ENCODE measurements at regions not wholly inside any gene's neighbourhood (a gene's known extent, or its start where the extent isn't known, plus 50 kb on each side); places are given as distances from the start of the nearest gene placed in this dataset.

DNA sequence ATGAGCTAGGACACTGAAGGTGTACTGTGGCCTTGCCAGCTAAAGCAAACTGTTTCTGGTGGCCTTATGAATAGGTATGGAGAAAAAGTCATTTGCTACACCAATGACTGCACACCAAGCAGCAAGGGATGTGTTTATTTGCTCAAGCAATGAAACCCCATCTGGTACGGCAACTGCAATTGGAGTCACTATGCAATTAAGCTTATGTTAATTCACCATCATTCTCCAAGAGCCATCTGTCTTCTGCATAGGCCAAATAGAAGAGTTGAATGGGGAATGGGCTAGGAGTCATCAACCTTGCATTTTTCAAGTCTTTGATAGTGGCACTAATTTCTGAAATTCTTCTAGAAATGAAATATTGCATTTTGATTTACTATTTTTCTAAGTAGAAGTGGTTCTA lies 372.0 kb downstream of the KCNJ3 start:
- ChIA-PET POLR2A (no interaction called here), CTCF (no interaction called here)

GRCh38 chr2:155062922-155063258 lies 364.4 kb downstream of the KCNJ3 start:
- Histone ChIP-seq H3K9me3 (ENCODE audit: control insufficient read depth, insufficient read depth, low read depth, low read length) (no peaks in the 10 kb centered on the region), H3K4me3 (ENCODE audit: low read depth, low read length) (no peak overlapping the region), H3K4me1 (ENCODE audit: control insufficient read depth, insufficient read depth, low read length) (no peaks in the 10 kb centered on the region), H3K27ac (ENCODE audit: extremely low read depth, low read depth, low read length) (no peak overlapping the region), H3K36me3 (ENCODE audit: control insufficient read depth in 2 of 2, insufficient read depth in 1 of 2, low read length in 2 of 2) (no peaks in the 10 kb centered on the region)
- ChIA-PET CTCF (no interaction called here), POLR2A (no interaction called here)
- TF ChIP-seq SETDB1 (IDR thresholded peaks at IDR 0.05; ENCODE audit: insufficient read length, low read length) (no peak), KLF8 (tag by site-specific recombination; IDR thresholded peaks at IDR 0.05) (no peak), ZNF768 (tag by site-specific recombination; IDR thresholded peaks at IDR 0.05) (no peak), ZNF48 (tag by site-specific recombination; IDR thresholded peaks at IDR 0.05) (no peak), ZNF132 (tag by site-specific recombination; IDR thresholded peaks at IDR 0.05; ENCODE audit: borderline replicate concordance) (no peak), ZNF335 (tag by site-specific recombination; conservative IDR thresholded peaks at IDR 0.05) (no peak), ZNF529 (tag by site-specific recombination; IDR thresholded peaks at IDR 0.05; ENCODE audit: insufficient replicate concordance) (no peak), ZSCAN16 (tag by site-specific recombination; IDR thresholded peaks at IDR 0.05) (no peak), ELK4 (IDR thresholded peaks at IDR 0.05; ENCODE audit: borderline replicate concordance, low read depth, low read length) (no peak), ZNF2 (tag by site-specific recombination; IDR thresholded peaks at IDR 0.05) (no peak)

More for the DNA sequence above, 372.0 kb downstream of the KCNJ3 start:
- no peak overlapping the region for H3K27ac ChIP-seq (ENCODE audit: extremely low read depth, low read depth, low read length)
- TF ChIP-seq ZNF292 (tag by site-specific recombination; IDR thresholded peaks at IDR 0.05; ENCODE audit: borderline replicate concordance, low read depth) = no peak
- TF ChIP-seq ZSCAN23 (tag by site-specific recombination; IDR thresholded peaks at IDR 0.05) = no peak
- TF ChIP-seq ZNF501 (tag by site-specific recombination; IDR thresholded peaks at IDR 0.05) = no peak
- no peak for TF ChIP-seq ZNF398 (tag by site-specific recombination; IDR thresholded peaks at IDR 0.05)
- no peak for TF ChIP-seq ZNF121 (tag by site-specific recombination; IDR thresholded peaks at IDR 0.05)
- TF ChIP-seq ZNF629 (tag by site-specific recombination; IDR thresholded peaks at IDR 0.05) = no peak
- TF ChIP-seq ZNF776 (tag by site-specific recombination; IDR thresholded peaks at IDR 0.05; ENCODE audit: borderline replicate concordance) = no peak
- TF ChIP-seq SCRT2 (tag by site-specific recombination; IDR thresholded peaks at IDR 0.05) = no peak
- TF ChIP-seq ZNF561 (tag by site-specific recombination; IDR thresholded peaks at IDR 0.05; ENCODE audit: borderline replicate concordance) = no peak
- no peak for TF ChIP-seq ZNF707 (tag by site-specific recombination; IDR thresholded peaks at IDR 0.05)
- TF ChIP-seq ZNF10 (tag by site-specific recombination; IDR thresholded peaks at IDR 0.05) = no peak
- no peak for TF ChIP-seq GLIS2 (tag by site-specific recombination; IDR thresholded peaks at IDR 0.05)
- TF ChIP-seq, protein P1, sequence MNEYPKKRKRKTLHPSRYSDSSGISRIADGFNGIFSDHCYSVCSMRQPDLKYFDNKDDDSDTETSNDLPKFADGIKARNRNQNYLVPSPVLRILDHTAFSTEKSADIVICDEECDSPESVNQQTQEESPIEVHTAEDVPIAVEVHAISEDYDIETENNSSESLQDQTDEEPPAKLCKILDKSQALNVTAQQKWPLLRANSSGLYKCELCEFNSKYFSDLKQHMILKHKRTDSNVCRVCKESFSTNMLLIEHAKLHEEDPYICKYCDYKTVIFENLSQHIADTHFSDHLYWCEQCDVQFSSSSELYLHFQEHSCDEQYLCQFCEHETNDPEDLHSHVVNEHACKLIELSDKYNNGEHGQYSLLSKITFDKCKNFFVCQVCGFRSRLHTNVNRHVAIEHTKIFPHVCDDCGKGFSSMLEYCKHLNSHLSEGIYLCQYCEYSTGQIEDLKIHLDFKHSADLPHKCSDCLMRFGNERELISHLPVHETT (tag by site-specific recombination; IDR thresholded peaks at IDR 0.05) = no peak
- TF ChIP-seq HOXD13 (CRISPR knock-in tag; IDR thresholded peaks at IDR 0.05; ENCODE audit: borderline replicate concordance) = no peak
- no peak for TF ChIP-seq ZNF785 (tag by site-specific recombination; IDR thresholded peaks at IDR 0.05)
- TF ChIP-seq, protein P2, sequence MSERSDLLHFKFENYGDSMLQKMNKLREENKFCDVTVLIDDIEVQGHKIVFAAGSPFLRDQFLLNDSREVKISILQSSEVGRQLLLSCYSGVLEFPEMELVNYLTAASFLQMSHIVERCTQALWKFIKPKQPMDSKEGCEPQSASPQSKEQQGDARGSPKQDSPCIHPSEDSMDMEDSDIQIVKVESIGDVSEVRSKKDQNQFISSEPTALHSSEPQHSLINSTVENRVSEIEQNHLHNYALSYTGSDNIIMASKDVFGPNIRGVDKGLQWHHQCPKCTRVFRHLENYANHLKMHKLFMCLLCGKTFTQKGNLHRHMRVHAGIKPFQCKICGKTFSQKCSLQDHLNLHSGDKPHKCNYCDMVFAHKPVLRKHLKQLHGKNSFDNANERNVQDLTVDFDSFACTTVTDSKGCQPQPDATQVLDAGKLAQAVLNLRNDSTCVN (tag by site-specific recombination; optimal IDR thresholded peaks at IDR 0.05) = no peak
- no peak for TF ChIP-seq ZNF529 (tag by site-specific recombination; IDR thresholded peaks at IDR 0.05; ENCODE audit: insufficient replicate concordance)
- TF ChIP-seq GFI1B (tag by site-specific recombination; IDR thresholded peaks at IDR 0.05) = no peak
- TF ChIP-seq ZNF366 (tag by site-specific recombination; conservative IDR thresholded peaks at IDR 0.05) = no peak
- no peak overlapping the region for H3K4me3 ChIP-seq (ENCODE audit: low read depth, low read length)
- no peaks in the 10 kb centered on the region for H3K9me3 ChIP-seq (ENCODE audit: control insufficient read depth, insufficient read depth, low read depth, low read length)
- no peaks in the 10 kb centered on the region for H3K4me1 ChIP-seq (ENCODE audit: control insufficient read depth, insufficient read depth, low read length)
- H3K36me3 ChIP-seq (ENCODE audit: control insufficient read depth in 2 of 2, insufficient read depth in 1 of 2, low read length in 2 of 2) = no peaks in the 10 kb centered on the region
